OCI-LY3 (cell line): ENCODE measurements at regions not wholly inside any gene's neighbourhood (a gene's known extent, or its start where the extent isn't known, plus 50 kb on each side); places are given as distances from the start of the nearest gene placed in this dataset.

Experiments
- EZH2phosphoT487 ChIP-seq: fragments of 200-600 bp; shearing (Covaris generic); IDR thresholded peaks from 2 replicates; pipeline ENCODE4 v1.6.1; 2018; ENCODE audit warnings: antibody characterized with exemption, mixed run types, low read depth
- TF ChIP-seq, protein P1 (sequence below): fragments of 200-600, 300-600 bp; sonication (generic); IDR thresholded peaks from 2 replicates; pipeline ENCODE4 v1.5.1; 2014; ENCODE audit warnings: antibody characterized with exemption, low read length, low read depth

- TF ChIP-seq, protein P1, sequence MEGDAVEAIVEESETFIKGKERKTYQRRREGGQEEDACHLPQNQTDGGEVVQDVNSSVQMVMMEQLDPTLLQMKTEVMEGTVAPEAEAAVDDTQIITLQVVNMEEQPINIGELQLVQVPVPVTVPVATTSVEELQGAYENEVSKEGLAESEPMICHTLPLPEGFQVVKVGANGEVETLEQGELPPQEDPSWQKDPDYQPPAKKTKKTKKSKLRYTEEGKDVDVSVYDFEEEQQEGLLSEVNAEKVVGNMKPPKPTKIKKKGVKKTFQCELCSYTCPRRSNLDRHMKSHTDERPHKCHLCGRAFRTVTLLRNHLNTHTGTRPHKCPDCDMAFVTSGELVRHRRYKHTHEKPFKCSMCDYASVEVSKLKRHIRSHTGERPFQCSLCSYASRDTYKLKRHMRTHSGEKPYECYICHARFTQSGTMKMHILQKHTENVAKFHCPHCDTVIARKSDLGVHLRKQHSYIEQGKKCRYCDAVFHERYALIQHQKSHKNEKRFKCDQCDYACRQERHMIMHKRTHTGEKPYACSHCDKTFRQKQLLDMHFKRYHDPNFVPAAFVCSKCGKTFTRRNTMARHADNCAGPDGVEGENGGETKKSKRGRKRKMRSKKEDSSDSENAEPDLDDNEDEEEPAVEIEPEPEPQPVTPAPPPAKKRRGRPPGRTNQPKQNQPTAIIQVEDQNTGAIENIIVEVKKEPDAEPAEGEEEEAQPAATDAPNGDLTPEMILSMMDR, result no peak
- TF ChIP-seq EZH2phosphoT487, result no peak
Measured at GRCh38 chr2:79369127-79369526, 143.7 kb upstream of the CTNNA2 start.
